K562 (cell line): ENCODE measurements at regions not wholly inside any gene's neighbourhood (a gene's known extent, or its start where the extent isn't known, plus 50 kb on each side); places are given as distances from the start of the nearest gene placed in this dataset.

ENCODE experiments used
- BCLAF1 ChIP-seq, 2 experiments: fragments of 450-650 bp in 1 of 2; IDR thresholded peaks; 2 replicates each; pipeline ENCODE4 v1.6.1; 2011 to 2017; ENCODE audit warnings: low read depth in 2 of 2, antibody characterized with exemption in 1 of 2, borderline replicate concordance in 1 of 2, low read length in 1 of 2, mild to moderate bottlenecking in 1 of 2, mixed read lengths in 1 of 2; ENCODE audit not compliant: control insufficient read depth in 1 of 2
- BCOR ChIP-seq: fragments of 450-650 bp; IDR thresholded peaks from 2 replicates; pipeline ENCODE4 v1.6.1; 2016
- CREB1 ChIP-seq, 2 experiments: sonication (generic) in 1 of 2; formaldehyde crosslinking in 1 of 2; IDR thresholded peaks; 2 replicates each; pipeline versions ENCODE4 v1.6.1 to v1.8.0; 2012 to 2022; ENCODE audit warnings: inconsistent platforms in 1 of 2, mild to moderate bottlenecking in 1 of 2, missing genetic modification reagents in 1 of 2, moderate library complexity in 1 of 2
- DACH1 ChIP-seq: fragments of 450-650 bp; IDR thresholded peaks from 2 replicates; pipeline ENCODE4 v1.6.1; 2018; ENCODE audit not compliant: partially characterized antibody
- FOXJ2 ChIP-seq: fragments of 200-800 bp; sonication (Bioruptor generic); IDR thresholded peaks from 2 replicates; pipeline ENCODE4 v1.6.1; 2016; ENCODE audit warnings: missing genetic modification characterization, missing compliant biosample characterization
- HOMEZ ChIP-seq: fragments of 250-450 bp; sonication (Bioruptor Pico); IDR thresholded peaks from 2 replicates; pipeline ENCODE4 v1.4.0; 2020; ENCODE audit warnings: mild to moderate bottlenecking, moderate library complexity
- KDM5B ChIP-seq: fragments of 200-600 bp; sonication (generic); IDR thresholded peaks from 2 replicates; pipeline ENCODE4 v1.6.1; 2012; ENCODE audit warnings: low read depth, mild to moderate bottlenecking, moderate library complexity, low read length, control low read depth, inconsistent platforms; ENCODE audit not compliant: insufficient replicate concordance
- KLF6 ChIP-seq: fragments of 250-450 bp; sonication (Bioruptor Pico); IDR thresholded peaks from 2 replicates; pipeline ENCODE4 v1.4.0; 2020; ENCODE audit warnings: mild to moderate bottlenecking, moderate library complexity, borderline replicate concordance
- NCOA6 ChIP-seq: fragments of 450-650 bp; IDR thresholded peaks from 2 replicates; pipeline ENCODE4 v1.6.1; 2017; ENCODE audit warnings: mild to moderate bottlenecking
- NCOR1 ChIP-seq: fragments of 450-650 bp; IDR thresholded peaks from 2 replicates; pipeline ENCODE4 v1.6.1; 2016; ENCODE audit warnings: mild to moderate bottlenecking, moderate library complexity
- NFE2 ChIP-seq: IDR thresholded peaks from 2 replicates; pipeline ENCODE4 v1.6.1; 2014; ENCODE audit warnings: antibody characterized with exemption, low read depth
- RNF219 ChIP-seq: fragments of 250-450 bp; sonication (Bioruptor Pico); IDR thresholded peaks from 2 replicates; pipeline ENCODE4 v1.5.0; 2022; ENCODE audit warnings: mild to moderate bottlenecking
- TCF7 ChIP-seq: sonication (generic); IDR thresholded peaks from 2 replicates; pipeline ENCODE4 v1.6.1; 2016; ENCODE audit warnings: antibody characterized with exemption, borderline replicate concordance
- ZBTB17 ChIP-seq: fragments of 450-650 bp; formaldehyde crosslinking; IDR thresholded peaks from 2 replicates; pipeline ENCODE4 v1.4.0; 2020; ENCODE audit warnings: mild to moderate bottlenecking
- ZNF699 ChIP-seq: fragments of 250-450 bp; sonication (Bioruptor Pico); IDR thresholded peaks from 2 replicates; pipeline ENCODE4 v1.8.0; 2021; ENCODE audit warnings: mild to moderate bottlenecking, moderate library complexity; ENCODE audit not compliant: insufficient replicate concordance
- ZSCAN29 ChIP-seq: fragments of 450-650 bp; IDR thresholded peaks from 2 replicates; pipeline ENCODE4 v1.6.1; 2017
- TF ChIP-seq, protein P1 (sequence below), 3 experiments: IDR thresholded peaks in 2 of 3; conservative IDR thresholded peaks in 1 of 3; 2 replicates each; pipeline ENCODE4 v1.5.1; 2011 to 2012; ENCODE audit warnings: low read length in 3 of 3, mild to moderate bottlenecking in 3 of 3, control low read depth in 2 of 3, improper control_type of control experiment in 1 of 3, inconsistent platforms in 1 of 3, low read depth in 1 of 3, mixed read lengths in 1 of 3, moderate library complexity in 1 of 3; ENCODE audit not compliant: insufficient read depth in 2 of 3
- TF ChIP-seq, protein P2 (sequence below): fragments of 450-650 bp; IDR thresholded peaks from 2 replicates; pipeline ENCODE4 v1.6.1; 2016; ENCODE audit warnings: antibody characterized with exemption

DNA sequence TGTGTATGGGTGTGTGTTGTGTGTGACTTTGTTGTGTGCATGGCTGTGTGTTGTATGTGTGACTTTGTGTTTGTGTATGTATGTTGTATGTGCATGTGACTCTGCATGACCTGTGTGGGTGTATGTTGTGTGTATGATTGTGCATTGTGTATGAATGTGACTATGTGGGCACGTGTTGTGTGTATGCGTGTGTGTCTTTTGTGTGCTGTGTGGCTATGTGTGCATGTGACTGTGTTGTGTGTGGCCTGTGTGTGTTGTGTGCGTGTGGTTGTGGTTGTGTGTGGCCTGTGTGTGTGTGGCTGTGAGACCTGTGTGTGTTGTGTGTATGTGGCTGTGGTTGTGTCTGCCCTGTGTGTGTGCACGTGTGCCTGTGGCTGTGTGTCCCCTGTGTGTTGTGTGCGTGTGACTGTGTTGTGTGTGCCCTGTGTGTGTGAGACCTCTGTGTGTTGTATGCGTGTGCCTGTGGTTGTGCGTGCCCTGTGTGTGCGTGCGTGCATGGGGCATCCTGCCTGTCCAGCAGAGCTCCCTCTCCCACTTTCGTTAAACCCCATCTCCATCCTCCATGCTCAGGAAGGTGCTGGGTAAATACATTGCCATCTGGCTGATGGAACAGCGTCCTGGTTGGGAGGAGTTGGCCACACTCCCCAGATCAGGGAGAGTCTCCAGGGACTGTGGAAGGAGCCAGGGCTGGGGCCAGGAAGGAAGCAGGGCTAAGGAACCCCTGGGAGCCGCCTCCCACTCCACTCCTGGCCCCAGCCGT, 90.1 kb upstream of the GSE1 start (continued):
- TF ChIP-seq NCOR1 (no peak; the same call in 1 of the 2 replicates), BCOR (peak; percentile 57), RNF219 (no peak), DACH1 (no peak), KDM5B (peak; percentile 19), CREB1 (IDR thresholded peaks at IDR 0.05) (no peak), CREB1 (CRISPR knock-in tag; IDR thresholded peaks at IDR 0.05) (no peak), HOMEZ (CRISPR knock-in tag) (no peak), KLF6 (CRISPR knock-in tag) (no peak), TCF7 (no peak), NCOA6 (no peak), FOXJ2 (tag) (no peak), BCLAF1 (IDR thresholded peaks at IDR 0.05; ENCODE audit: borderline replicate concordance in 1 of 2, control insufficient read depth in 1 of 2, low read depth in 2 of 2, low read length in 1 of 2) (no peak), NFE2 (no peak), ZNF699 (CRISPR knock-in tag) (no peak), ZSCAN29 (no peak), ZBTB17 (CRISPR knock-in tag) (no peak)
- TF ChIP-seq, protein P1, sequence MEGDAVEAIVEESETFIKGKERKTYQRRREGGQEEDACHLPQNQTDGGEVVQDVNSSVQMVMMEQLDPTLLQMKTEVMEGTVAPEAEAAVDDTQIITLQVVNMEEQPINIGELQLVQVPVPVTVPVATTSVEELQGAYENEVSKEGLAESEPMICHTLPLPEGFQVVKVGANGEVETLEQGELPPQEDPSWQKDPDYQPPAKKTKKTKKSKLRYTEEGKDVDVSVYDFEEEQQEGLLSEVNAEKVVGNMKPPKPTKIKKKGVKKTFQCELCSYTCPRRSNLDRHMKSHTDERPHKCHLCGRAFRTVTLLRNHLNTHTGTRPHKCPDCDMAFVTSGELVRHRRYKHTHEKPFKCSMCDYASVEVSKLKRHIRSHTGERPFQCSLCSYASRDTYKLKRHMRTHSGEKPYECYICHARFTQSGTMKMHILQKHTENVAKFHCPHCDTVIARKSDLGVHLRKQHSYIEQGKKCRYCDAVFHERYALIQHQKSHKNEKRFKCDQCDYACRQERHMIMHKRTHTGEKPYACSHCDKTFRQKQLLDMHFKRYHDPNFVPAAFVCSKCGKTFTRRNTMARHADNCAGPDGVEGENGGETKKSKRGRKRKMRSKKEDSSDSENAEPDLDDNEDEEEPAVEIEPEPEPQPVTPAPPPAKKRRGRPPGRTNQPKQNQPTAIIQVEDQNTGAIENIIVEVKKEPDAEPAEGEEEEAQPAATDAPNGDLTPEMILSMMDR (IDR thresholded peaks at IDR 0.05 in 2 of 3, conservative IDR thresholded peaks at IDR 0.05 in 1 of 3; ENCODE audit: insufficient read depth in 2 of 3, low read depth in 1 of 3, low read length in 3 of 3), result no peak
- TF ChIP-seq, protein P2, sequence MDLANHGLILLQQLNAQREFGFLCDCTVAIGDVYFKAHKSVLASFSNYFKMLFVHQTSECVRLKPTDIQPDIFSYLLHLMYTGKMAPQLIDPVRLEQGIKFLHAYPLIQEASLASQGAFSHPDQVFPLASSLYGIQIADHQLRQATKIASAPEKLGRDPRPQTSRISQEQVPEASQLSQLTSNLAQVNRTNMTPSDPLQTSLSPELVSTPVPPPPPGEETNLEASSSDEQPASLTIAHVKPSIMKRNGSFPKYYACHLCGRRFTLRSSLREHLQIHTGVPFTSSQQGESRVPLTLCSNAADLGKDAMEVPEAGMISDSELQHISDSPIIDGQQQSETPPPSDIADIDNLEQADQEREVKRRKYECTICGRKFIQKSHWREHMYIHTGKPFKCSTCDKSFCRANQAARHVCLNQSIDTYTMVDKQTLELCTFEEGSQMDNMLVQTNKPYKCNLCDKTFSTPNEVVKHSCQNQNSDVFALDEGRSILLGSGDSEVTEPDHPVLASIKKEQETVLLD, result no peak; the same call in 1 of the 2 replicates
